Fibroblast of mammary gland (primary cell): ENCODE measurements at regions not wholly inside any gene's neighbourhood (a gene's known extent, or its start where the extent isn't known, plus 50 kb on each side); places are given as distances from the start of the nearest gene placed in this dataset.

Experiments used
- DNase-seq: peaks from one replicate; pipeline ENCODE4 v3.0.0-alpha.2; 2010; ENCODE audit warnings: low read depth
- H3K4me3 ChIP-seq: 2 replicates; pipeline ENCODE4 v1.5.1; 2011; ENCODE audit warnings: low read depth, mild to moderate bottlenecking, low read length, moderate library complexity; ENCODE audit not compliant: control insufficient read depth
- TF ChIP-seq, protein P1 (sequence below): conservative IDR thresholded peaks from 2 replicates; pipeline ENCODE4 v1.5.1; 2011; ENCODE audit warnings: low read depth, low read length, inconsistent platforms; ENCODE audit not compliant: control insufficient read depth, insufficient read depth

DNA sequence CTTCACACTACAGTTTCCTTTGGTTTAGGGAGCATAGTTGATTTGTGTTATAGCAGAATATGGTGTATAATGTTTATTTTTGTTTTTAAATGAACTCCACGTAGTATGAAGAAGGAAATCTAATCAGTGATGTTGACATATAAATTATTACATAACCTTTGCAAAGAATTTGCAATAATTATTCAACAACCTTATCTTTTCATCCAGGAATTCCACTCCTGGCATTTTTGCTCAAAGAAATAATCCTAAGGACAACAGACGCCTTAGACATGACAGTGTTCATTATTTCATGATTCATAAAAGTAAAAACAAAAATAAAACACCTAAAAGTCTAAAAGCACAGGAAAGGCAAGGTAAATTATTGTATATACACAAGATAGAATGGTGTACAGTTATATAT is 229.2 kb downstream of the EPM2A start:
- DNase-seq, result no peak
- H3K4me3 ChIP-seq, result no peak overlapping the region
- TF ChIP-seq, protein P1, sequence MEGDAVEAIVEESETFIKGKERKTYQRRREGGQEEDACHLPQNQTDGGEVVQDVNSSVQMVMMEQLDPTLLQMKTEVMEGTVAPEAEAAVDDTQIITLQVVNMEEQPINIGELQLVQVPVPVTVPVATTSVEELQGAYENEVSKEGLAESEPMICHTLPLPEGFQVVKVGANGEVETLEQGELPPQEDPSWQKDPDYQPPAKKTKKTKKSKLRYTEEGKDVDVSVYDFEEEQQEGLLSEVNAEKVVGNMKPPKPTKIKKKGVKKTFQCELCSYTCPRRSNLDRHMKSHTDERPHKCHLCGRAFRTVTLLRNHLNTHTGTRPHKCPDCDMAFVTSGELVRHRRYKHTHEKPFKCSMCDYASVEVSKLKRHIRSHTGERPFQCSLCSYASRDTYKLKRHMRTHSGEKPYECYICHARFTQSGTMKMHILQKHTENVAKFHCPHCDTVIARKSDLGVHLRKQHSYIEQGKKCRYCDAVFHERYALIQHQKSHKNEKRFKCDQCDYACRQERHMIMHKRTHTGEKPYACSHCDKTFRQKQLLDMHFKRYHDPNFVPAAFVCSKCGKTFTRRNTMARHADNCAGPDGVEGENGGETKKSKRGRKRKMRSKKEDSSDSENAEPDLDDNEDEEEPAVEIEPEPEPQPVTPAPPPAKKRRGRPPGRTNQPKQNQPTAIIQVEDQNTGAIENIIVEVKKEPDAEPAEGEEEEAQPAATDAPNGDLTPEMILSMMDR, result no peak

DNA sequence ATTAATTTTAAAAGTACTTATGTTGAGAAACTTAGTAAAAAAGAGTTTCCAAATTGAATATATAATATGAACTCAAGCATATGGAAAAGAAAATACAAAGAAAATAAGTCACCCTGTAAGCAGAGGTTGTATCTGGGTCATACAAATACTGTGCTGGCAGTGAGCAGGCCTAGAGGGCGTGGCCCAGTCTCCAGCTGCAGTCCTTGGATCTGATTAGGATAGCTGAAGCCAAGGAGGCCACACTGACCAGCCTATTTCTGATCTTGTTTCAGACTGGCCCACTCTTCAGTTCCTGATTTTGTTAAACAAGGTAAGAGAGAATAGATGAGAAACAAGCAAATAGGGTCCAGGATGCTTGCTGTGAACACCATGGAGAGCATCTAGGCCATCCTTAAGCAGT is 228.8 kb downstream of the EPM2A start:
- H3K4me3 ChIP-seq, result no peak overlapping the region
- peak; percentile 16 for DNase-seq
- TF ChIP-seq, protein P1, result no peak

DNA sequence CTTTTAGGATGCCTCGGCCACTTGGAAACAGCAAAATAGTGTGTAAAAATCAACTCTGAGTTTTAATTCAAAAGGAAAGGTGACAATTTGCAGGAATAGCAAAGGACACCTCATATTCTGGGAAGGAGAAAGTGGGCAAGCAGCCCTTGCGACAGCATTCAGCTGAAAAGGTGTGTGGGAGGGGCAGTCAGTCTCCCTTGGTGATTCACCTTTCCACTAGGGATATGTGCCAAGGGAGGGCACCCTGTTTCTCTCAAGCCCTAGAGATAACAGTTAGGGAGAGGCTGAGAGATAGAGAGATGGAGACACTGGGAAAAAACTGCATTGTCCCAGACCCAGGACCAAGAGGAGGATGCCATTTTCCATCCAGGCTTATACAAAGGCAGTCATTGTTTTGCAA is 228.1 kb downstream of the EPM2A start:
- no peak overlapping the region for H3K4me3 ChIP-seq
- DNase-seq, result no peak
- TF ChIP-seq, protein P1, result no peak

DNA sequence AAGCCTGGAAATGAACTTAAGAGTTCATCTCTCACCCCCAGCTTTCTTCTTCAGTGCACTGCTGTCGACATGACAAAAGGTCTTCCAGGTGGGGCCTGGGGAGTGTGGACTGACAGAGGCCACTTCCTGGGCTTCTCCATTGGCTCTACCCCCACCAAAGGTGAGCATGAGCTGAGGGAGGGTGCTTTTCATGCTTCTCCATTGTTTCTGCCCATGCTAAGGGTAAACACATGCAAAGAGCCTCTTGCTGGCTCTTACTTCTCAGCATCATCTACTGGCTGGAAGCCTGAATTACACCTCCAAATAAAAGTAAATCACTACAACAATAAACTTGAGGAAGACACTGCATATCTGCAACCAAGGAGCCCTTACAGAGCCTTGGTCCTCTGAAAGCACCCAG is 227.2 kb downstream of the EPM2A start:
- no peak overlapping the region for H3K4me3 ChIP-seq
- no peak for DNase-seq
- TF ChIP-seq, protein P1, result peak; percentile 28

DNA sequence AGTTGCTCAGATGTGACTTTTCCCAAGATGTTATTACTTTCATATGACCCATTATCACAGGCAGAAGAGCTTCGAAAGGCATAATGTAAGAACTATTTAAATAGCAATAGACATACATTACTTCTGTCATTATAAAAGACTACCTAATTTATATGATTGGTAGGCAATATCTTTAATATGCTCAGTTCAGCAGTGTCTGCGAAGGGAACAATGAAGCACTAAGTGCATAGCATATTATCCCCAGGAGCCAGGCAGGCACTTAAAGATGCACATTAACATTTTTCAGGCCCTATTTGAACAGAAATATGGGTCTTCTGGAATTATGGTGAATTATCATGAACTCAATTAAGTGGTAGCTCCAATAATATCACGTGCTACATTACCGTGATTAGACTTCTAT is 217.8 kb downstream of the EPM2A start:
- H3K4me3 ChIP-seq, result no peak overlapping the region
- TF ChIP-seq, protein P1, result no peak
- no peak for DNase-seq

DNA sequence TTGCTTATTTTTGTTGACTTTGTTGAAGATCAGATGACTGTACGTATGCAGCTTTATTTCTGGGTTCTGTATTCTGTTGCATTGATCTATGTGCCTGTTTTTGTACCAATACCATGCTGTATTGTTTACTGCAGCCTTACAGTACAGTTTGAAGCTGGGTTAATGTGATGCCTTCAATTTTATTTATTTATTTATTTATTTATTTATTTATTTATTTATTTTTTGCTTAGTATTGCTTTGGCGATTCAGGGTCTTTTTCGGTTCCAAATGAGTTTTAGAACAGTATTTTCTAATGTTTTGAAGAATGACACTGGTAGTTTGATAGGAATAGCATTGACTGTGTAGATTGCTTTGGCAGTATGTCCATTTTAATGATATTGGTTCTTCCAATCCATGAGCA is 210.3 kb downstream of the EPM2A start:
- DNase-seq, result no peak
- TF ChIP-seq, protein P1, result no peak
- no peak overlapping the region for H3K4me3 ChIP-seq

DNA sequence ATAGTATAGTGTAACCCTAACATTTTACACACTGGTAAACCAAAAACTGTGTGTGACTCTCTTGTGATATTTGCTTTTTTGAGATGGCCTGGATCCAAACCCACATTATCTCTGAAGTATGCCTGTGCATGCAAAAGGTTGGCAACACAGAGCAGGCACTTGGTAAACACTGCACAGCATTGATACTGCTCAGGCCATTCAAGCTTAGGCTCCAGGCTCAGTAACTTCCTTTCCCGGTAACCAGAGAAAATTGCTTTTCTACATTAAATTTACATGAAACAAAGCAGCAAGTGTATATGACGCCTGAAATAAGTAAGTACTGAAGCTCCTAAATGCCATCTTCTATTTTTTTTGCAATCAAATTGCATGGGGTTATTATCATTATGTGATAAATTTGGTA is 205.7 kb downstream of the EPM2A start:
- H3K4me3 ChIP-seq, result no peak overlapping the region
- no peak for DNase-seq
- TF ChIP-seq, protein P1, result no peak
